ENCODE measurements at regions not wholly inside any gene's neighbourhood (a gene's known extent, or its start where the extent isn't known, plus 50 kb on each side); places are given as distances from the start of the nearest gene placed in this dataset.

DNA sequence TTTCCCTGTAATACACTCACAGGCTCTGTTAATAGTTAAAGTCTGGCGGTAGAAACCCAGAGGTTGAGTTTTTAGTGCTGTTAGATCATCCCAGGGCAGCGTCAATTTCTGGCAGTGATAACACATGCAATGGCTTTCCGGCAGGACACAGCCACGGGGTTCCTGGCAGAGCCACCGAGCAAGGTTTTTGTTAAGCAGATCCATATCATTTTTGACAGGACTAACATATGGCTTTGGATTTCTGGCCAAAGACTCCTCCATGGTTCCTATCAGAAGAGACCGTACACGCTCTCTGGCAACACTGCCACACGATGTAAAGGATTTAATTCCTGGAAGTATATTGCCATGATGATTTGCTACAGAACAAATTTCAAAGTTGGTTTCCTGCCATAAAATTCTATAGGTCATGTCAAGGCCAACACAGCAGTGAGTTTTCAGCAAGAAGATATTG, 854.3 kb downstream of the LRRTM4 start:
- no peak for TF ChIP-seq POLR2AphosphoS5 (IDR thresholded peaks at IDR 0.05; ENCODE audit: insufficient read depth, low read depth, low read length)
- TF ChIP-seq, protein P1, sequence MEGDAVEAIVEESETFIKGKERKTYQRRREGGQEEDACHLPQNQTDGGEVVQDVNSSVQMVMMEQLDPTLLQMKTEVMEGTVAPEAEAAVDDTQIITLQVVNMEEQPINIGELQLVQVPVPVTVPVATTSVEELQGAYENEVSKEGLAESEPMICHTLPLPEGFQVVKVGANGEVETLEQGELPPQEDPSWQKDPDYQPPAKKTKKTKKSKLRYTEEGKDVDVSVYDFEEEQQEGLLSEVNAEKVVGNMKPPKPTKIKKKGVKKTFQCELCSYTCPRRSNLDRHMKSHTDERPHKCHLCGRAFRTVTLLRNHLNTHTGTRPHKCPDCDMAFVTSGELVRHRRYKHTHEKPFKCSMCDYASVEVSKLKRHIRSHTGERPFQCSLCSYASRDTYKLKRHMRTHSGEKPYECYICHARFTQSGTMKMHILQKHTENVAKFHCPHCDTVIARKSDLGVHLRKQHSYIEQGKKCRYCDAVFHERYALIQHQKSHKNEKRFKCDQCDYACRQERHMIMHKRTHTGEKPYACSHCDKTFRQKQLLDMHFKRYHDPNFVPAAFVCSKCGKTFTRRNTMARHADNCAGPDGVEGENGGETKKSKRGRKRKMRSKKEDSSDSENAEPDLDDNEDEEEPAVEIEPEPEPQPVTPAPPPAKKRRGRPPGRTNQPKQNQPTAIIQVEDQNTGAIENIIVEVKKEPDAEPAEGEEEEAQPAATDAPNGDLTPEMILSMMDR (IDR thresholded peaks at IDR 0.05; ENCODE audit: extremely low read depth in 1 of 2, insufficient read depth in 1 of 2, low read depth in 1 of 2, low read length in 2 of 2) = no peak
- TF ChIP-seq EZH2 (IDR thresholded peaks at IDR 0.05; ENCODE audit: borderline replicate concordance, low read depth, low read length, severe bottlenecking) = no peak
- no peak for TF ChIP-seq POLR2A (IDR thresholded peaks at IDR 0.05; ENCODE audit: low read depth, low read length)
- TF ChIP-seq, protein P2, sequence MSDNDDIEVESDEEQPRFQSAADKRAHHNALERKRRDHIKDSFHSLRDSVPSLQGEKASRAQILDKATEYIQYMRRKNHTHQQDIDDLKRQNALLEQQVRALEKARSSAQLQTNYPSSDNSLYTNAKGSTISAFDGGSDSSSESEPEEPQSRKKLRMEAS (IDR thresholded peaks at IDR 0.05; ENCODE audit: insufficient read depth, insufficient read length) = no peak
- no peak for TF ChIP-seq MYC (IDR thresholded peaks at IDR 0.05; ENCODE audit: low read depth, low read length)
- TF ChIP-seq FOS (IDR thresholded peaks at IDR 0.05; ENCODE audit: borderline replicate concordance, insufficient read depth, low read length) = no peak

Data from endothelial cell of umbilical vein (primary cell).